Keratinocyte (primary cell): ENCODE measurements at regions not wholly inside any gene's neighbourhood (a gene's known extent, or its start where the extent isn't known, plus 50 kb on each side); places are given as distances from the start of the nearest gene placed in this dataset.

ENCODE experiments used
- CTCF ChIP-seq, 3 experiments: IDR thresholded peaks in 1 of 3; conservative IDR thresholded peaks in 1 of 3; optimal IDR thresholded peaks in 1 of 3; 2 replicates in 2 of 3; 3 replicates in 1 of 3; pipeline versions ENCODE3 to v1.5.1; 2011; ENCODE audit warnings: low read length in 3 of 3, mild to moderate bottlenecking in 3 of 3, moderate library complexity in 2 of 3, control low read depth in 1 of 3, inconsistent platforms in 1 of 3; ENCODE audit not compliant: insufficient read depth in 2 of 3; ENCODE audit errors: extremely low read depth in 1 of 3
- EZH2 ChIP-seq: IDR thresholded peaks from one replicate; pipeline ENCODE4 v1.6.1; 2012; ENCODE audit warnings: inconsistent platforms, mild to moderate bottlenecking, low read length, moderate library complexity

GRCh38 chr18:76610012-76610411, 115.0 kb upstream of the ZNF516 start:
- no peak for TF ChIP-seq CTCF (optimal IDR thresholded peaks at IDR 0.05 in 1 of 3, IDR thresholded peaks at IDR 0.05 in 1 of 3, conservative IDR thresholded peaks at IDR 0.05 in 1 of 3; ENCODE audit: extremely low read depth in 1 of 3, insufficient read depth in 2 of 3, low read length in 3 of 3)
- no peak for TF ChIP-seq EZH2
